NCI-H128 (cell line): ENCODE measurements at regions not wholly inside any gene's neighbourhood (a gene's known extent, or its start where the extent isn't known, plus 50 kb on each side); places are given as distances from the start of the nearest gene placed in this dataset.

Experiments used
- DNase-seq: peaks from one replicate; lab custom pipeline; 2025; ENCODE audit not compliant: unreplicated experiment; lab: John Stamatoyannopoulos, UW

DNA sequence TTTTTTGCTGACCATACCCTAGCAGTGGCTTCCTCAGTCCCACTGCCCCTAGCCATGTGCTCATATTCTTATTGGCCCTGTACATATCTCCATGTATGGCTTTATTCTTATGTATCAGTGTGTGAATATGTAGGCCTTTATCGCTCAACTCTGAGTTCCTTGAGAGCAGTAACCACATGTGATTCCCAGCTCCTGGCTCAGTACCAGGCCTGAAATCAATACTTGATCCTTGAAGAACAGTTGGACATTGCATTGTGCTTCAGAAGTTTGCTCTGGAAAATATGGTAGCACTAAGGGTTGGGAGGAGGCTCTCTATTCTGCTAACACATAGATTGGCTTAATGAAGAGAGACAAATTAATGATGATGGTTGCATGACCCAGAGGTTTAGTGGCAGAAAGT, 118.8 kb upstream of the FERMT1 start:
- DNase-seq, result no peak

DNA sequence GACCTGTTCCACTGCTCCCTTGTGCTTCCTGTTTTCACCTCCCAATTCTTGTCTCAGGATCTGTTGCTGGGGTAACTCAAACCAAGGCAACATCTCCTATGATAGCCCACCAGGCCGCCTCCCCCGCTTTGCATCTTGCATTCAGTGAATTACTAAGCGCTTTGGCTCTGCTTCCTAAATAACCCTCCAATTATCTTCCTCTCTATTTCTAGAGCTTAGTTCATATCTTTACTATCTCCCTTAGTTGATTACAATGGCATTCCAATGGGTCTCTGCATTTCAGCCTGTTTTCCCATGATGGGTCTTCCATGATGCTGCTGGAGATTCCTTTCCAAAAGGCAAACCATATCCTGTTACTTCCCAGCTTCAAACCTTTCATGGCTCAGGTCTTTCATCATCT, 117.2 kb upstream of the FERMT1 start:
- no peak for DNase-seq

DNA sequence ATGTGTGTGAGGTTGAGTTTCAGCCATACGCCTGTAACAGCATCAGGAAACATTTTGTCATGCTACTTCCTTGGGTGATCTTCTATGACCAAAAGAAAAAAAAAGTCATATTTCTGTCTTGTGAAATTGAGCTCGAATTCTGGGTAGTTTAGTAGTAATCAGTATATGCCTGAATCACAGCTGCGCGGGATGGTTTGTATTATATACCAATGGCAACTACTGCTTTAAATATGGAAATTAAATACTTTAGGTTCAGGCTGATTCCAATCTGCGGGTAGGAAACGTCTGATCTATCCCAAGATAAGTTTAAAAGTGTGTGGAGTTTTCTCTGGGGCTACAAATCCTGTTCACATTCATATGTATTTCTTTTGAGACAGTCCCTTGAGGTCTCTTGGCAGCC, 115.6 kb upstream of the FERMT1 start:
- DNase-seq, result no peak

DNA sequence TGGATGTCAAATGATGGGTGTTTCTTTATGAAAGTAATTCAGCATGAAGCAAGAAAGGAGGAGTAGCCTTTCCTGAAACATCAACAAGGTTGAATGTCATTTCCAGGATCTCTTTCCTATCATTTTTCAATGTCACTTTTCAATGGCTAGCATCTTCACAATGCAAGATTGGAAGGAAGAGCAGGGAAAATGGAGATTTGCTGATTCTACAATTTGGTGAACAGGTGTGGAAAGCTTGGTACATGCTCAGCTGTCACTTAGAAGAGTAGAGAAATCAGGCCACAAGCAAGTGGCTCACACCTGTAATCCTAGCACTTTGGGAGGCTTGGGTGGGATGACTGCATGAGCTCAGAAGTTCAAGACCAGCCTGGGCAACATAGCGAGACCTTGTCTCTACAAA, 112.7 kb upstream of the FERMT1 start:
- no peak for DNase-seq

DNA sequence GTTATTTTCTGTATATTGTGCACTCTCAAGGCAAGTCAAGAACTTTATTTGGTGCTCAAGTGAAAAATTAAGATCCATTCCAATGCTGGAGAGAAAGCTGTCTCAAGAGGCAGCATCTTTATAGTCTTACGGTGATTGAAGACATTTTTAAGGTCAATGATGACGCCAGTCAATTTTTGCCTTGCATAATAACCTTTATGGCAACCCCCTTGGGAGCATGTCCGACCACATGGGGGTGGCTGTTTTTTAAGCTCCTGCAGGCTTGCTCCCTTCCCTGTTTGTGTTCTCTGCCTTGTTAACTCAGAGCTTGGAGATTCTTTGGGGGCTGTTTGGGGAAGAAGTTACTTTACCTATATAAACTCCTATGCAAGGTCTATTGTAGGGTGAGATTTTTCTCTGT, 109.6 kb upstream of the FERMT1 start:
- DNase-seq, result no peak

GRCh38 chr20:6231556-6231955, 108.7 kb upstream of the FERMT1 start:
- no peak for DNase-seq

- no peak for DNase-seq
These were observed 105.5 kb upstream of the FERMT1 start for GRCh38 chr20:6228302-6228843.

DNA sequence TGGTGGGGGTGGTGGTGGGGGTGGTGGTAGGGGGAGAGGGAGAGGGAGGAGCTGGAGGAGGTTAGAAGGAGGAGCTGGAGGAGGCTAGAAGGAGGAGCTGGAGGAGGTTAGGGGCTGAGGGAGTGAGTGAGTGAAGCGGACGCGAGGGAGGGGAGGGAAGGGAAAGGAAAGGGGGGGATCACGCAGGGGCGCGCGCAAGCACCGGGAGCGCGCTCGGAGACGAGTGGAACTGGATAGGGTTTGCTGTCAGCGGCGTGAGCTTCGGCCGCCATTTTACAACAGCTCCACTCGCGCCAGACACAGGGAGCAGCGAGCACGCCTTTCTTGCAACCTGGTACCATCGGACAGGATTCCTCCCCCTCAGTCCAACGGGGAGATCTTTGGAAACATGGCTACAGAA, 90.5 kb upstream of the FERMT1 start:
- no peak for DNase-seq

DNA sequence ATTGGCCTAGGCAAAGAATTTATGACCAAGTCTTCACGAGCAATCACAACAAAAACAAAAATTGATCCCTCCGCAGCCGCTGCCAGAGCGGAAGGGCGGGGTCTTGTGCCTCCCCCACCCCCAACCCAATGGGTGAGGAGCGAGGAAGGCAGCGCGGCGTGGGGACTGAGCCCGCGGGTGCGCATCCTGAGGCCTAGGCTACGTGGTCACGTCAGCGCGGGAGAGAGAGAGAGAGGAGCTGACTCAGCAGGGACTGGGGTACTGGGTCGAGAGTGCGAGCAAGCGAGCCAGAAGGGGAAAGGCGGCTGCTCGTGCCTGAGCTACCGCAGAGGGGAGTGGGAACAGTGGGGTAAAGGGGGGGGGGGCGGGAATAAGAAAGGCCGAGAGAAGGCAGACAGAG, 90.1 kb upstream of the FERMT1 start:
- DNase-seq, result no peak

DNA sequence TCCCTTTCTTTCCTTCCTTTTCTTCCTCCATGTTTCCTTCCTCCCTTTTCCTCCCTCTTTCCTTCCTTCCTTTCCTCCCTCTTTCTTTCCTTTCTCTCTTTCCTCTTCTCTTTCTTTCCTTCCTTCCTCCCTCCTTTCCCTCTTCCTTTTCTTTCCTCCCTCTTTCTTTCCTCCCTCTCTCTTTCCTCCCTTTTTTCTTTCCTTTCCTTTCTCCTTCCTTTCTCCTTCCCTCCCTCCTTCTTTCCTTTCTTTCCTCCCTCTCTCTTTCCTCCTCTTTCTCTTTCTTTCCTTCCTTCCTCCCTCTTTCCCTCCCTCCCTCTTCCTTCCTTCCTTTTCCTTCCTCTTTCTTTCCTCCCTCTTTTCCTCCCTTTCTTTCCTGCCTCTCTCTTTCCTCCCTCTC, 86.3 kb upstream of the FERMT1 start:
- DNase-seq, result no peak

DNA sequence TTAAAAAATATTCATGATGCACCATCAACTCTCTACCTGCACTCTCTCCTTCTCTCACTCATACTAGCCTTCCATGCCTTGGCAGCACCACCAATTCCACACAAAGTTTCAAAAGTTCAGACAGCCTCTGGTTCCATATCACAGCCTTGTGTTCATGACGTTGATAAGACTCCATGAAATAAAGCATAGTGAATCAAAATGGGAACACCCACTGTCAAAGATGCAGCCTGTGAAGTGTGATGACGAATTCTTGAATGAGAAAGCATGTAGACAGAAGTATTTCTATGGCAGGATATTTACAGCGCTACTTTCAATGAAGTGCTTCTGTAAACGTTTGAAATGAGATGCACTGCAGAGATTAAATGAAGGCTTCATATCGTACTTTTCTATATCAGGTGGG, 77.3 kb upstream of the FERMT1 start:
- no peak for DNase-seq

DNA sequence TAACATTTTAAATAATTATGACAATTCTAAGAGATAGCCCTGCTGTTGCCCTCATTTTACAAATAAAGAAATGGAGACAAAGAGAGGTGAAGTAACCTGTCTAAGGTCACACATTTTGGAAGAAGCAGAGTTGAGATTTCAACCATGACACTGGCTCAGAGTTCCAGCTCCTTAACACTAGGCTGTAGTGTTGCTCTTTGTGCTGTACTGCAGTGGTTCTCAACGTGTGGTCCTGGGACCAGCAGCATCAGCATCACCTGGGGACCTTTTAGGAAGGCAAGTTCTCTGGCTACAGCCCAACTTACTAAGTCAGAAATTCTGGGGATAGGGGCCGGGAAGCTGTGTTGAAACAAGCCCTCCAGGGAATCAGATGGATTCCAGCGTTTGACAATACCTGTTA, 62.4 kb upstream of the FERMT1 start:
- no peak for DNase-seq

DNA sequence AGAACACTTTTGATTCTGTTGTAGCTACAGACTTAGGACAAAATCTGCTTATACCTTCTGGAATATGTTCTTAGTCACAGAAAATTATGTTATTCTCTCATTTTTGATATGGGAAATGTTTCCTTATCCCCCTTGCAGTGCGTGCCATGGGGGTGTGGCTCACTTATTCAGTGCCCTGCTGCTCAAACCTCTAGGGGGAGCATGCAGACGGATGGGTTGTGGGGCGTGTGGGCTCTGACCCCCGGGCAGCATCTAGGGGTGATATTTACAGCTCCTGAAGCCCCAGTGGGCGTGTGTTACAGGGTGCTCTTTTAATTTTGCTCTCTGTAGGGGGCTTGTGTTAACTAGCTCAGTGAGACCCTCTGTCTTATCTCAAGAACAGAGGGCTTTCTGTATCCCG, 61.3 kb upstream of the FERMT1 start:
- DNase-seq, result no peak

DNA sequence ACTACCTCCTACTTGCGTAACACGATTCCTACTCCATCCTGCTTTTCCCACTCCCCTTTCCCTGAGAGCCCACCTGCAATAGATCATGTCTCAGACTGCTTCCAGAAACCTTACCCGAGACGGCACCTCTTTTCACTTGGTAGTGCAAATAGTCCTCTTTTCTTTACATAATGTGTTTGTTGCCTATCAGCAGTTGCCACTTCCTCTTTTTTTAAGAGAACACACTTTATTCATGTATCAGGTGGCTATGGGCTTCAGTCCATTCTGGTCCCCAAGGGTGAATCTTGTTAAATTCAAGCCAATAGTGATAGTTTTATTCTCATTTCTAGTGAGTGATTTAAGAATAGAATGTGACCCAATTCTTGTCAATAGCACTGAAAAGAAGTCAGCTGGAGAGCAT, 57.7 kb upstream of the FERMT1 start:
- DNase-seq, result no peak

- peak; percentile 21 for DNase-seq
These were observed 55.7 kb upstream of the FERMT1 start for GRCh38 chr20:6178537-6178936.

DNA sequence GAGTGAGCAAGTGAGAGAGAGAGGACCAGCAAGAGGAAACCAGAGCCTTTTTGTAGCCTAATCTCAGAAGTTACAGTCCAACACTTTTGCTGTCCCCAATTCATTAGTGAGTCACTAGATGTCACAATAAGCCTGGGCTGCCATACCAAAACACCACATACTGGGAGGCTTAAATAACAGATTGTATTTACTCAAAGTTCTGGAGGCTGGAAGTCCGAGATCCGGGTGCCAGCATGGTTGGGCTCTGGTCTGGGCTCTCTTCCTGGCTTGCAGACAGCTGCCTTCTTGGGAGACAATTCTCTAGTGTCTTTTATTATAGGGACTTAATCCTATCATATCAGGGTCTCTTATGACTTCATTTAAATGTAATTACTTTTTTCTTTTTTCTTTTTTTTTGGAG, 50.7 kb upstream of the FERMT1 start:
- no peak for DNase-seq
